ENCODE measurements at regions not wholly inside any gene's neighbourhood (a gene's known extent, or its start where the extent isn't known, plus 50 kb on each side); places are given as distances from the start of the nearest gene placed in this dataset.
"Not testable (repeated sequence)": the region's sequence is repeated elsewhere in the genome, so short reads cannot be mapped to it uniquely, and the experiment has no call there.

DNA sequence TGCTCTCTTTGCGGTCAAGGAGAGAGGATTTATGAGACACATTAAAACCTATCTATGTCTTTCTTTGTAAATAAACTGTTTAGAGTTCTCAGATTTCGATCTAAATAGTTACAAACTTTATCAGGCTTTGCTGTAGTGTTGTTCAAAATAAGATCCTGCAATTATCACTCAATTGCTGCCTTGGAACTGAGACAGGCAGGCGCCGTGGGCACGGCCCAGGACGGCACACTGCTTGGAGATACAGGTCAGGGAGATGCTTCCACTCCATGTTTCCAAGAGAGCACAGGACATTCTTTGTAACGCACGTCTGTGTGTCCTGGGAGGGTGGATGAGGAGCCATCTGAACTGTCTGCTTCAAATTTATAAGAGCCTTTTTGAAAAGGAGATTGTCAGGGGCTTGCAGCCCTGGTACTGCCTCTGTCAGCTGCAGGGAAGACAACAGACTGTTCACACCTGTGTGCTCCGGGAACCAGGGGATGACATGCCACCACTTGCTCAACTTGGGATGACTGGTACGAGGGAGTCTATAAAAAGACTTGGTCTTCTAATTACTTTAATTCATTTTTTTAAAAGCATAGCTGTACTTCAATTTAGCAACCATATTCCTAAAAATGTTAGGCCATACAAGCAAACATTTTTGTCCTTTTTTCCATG is 472.9 kb upstream of the RUNX1 start:
- no peak for DNase-seq (ENCODE audit: low spot score)

GRCh38 chr21:35521293-35521692 is 472.2 kb upstream of the RUNX1 start:
- no peak for DNase-seq (ENCODE audit: low spot score)

- DNase-seq (ENCODE audit: low spot score), result no peak
Measured at GRCh38 chr21:35520856-35521255, 471.8 kb upstream of the RUNX1 start.

DNA sequence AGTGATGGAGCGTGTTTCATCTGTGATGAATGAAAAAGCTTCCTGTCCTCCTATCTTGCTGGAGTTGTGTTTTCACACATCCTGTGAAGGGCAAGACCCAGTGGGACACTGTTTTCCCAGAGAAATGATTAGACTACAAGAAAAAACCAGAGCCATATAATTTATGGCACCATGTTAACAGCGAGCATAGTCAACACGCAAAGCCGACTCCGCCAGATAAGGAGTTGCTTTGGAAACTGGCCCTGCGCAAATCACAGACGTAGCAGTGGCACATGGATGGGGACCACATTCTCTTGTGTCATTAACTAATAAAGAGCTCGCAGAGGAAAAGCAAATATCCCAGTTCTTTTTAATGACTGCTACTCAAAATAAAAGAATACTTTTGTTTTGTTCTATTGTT is 471.2 kb upstream of the RUNX1 start:
- DNase-seq (ENCODE audit: low spot score), result no peak

DNA sequence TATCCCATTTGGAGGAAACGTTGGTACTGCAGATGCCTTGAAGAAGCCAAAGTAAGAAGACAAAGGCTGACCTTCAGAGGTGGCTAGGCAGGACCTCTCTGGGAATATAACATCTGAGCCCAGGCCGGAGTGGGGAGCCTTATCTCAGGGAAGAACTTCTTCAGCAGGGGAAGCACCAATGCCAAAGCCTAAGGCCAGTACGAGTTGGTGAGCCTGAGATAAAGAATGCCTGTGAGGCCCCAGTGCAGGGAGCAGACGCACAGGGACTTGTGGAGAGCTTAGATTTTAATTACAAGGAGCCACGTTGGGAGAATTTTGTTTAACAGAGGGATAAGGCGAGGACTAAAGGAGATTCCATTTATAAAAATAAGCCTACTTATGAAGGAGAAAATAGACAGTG is 468.8 kb upstream of the RUNX1 start:
- no peak for DNase-seq (ENCODE audit: low spot score)

DNA sequence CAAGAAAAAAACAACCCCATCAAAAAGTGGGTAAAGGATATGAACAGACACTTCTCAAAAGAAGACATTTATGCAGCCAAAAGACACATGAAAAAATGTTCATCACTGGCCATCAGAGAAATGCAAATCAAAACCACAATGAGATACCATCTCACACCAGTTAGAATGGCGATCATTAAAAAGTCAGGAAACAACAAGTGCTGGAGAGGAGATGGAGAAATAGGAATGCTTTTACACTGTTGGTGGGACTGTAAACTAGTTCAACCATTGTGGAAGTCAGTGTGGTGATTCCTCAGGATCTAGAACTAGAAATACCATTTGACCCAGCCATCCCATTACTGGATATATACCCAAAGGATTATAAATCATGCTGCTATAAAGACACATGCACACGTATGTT is 467.2 kb upstream of the RUNX1 start:
- not testable (repeated sequence) for DNase-seq (ENCODE audit: low spot score)

DNA sequence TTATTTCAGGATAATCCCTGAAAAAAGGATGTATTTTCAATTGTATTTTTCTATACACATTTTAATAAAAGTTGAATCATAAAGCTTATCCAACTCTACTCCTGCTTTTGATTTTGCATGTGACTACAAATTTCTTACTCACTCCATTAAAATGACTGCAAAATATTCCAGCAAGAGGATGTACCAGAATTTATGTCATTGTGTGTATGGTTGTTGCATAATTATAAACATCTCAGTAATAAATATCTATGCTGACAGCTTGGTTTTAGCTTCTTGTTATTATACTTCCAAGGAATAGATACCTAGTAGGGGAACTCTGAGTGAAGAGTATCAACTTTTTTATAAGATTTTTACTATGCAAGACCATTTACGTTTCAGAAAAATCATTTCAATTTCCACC is 463.2 kb upstream of the RUNX1 start:
- DNase-seq (ENCODE audit: low spot score), result no peak

DNA sequence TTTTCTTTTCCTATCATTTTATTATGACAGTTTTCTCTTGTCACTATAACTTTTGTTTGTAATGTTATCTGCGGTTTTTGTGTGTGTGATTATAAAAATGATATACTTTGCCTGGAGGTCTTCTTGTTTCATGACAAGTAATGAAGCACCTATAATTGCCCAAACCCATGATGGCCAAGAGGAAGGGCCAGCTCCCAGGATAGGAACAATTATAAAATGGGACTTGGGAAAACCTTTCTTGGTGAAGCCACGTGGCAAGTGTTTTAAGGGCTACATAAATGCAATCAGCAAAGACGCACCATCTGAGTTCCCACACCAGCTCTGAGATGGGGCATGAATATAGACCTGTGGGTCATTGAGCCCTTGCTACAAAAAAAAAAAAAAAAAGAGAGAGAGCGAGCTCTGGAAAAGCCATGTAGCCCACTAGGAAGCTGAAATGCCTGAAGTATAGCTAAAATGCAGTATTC is 462.6 kb upstream of the RUNX1 start:
- DNase-seq (ENCODE audit: low spot score), result no peak

GRCh38 chr21:35510957-35511695 is 462.0 kb upstream of the RUNX1 start:
- no peak for DNase-seq (ENCODE audit: low spot score)

GRCh38 chr21:35510294-35510693 is 461.2 kb upstream of the RUNX1 start:
- DNase-seq (ENCODE audit: low spot score), result no peak

DNA sequence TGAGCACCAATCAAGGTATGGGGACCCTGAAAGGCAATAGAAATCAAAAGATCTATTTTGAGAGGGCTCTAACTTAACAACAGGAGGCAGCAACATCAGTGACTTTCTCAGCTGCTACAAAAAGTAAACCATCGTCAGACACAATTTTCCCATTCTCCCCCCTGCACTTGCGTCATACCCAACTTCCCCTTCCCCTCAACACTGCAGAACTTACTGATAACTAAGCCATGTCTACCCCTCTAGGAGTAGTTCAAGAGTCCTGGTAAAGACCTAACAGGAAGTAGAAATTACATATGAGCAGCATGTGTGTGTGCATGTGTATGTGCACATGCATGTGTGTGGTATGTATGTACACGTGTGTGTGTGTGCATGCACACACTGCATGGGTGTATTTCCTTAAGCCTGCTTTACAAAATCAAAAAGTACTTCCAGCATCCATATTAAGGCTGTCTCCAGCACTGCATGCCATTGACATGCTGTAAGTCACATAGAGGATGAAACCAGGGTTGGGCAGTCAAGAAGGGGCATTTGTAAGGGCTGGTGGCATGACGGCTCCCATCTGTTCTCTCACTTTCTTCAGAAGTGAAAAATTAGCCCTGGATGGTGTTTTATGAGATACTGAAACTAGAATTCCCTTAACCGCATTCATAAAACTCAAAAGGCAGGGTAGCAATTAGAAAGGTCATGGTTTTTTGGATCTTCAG is 460.1 kb upstream of the RUNX1 start:
- no peak for DNase-seq (ENCODE audit: low spot score)

- DNase-seq (ENCODE audit: low spot score), result peak; percentile 20
Measured at GRCh38 chr21:35508139-35508888, 459.2 kb upstream of the RUNX1 start.

DNA sequence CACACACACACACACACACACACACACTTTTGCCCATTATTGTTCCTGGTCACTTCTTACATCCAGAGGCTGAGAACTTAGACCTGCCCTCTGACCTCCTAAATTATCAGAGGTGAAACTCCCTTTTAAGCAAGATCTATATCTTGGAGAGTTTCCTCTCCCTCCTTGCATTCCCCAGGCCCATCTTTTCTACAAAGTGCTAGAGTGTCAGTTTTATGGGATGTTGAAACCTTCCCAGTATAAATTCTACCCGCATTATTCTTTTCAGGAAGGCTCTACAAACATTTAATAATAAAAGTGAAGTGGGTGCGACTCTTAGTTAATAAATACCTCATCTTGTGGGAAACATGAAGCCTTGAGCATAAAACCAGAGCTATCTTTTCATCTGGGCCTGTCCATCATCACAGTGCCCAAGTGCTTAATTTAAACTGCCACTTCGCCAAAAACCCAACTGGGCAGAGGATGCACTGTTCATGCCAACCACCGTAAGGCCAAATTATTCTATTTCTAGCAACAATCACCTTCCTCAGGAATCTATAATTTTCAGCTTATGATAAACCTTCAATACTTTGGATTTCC is 458.2 kb upstream of the RUNX1 start:
- DNase-seq (ENCODE audit: low spot score), result no peak

DNA sequence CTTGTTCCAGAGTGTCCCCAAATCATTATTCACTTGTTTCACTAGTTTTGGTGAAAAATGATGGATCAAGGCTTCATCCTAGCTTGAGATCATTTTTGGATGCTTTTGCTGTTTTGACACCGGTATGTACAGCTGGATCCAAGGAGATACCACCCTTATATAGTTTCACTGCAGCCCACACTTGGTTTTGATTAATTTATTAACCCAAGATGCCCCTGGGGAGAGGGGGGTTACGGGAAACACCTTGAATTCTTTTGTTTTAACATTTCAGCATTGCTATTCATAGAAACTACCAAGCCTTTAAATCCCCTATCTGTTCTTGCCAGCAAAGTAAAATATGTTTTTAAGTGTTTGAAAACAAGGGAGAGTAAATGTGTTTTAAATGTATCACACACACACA is 457.7 kb upstream of the RUNX1 start:
- DNase-seq (ENCODE audit: low spot score), result no peak

DNA sequence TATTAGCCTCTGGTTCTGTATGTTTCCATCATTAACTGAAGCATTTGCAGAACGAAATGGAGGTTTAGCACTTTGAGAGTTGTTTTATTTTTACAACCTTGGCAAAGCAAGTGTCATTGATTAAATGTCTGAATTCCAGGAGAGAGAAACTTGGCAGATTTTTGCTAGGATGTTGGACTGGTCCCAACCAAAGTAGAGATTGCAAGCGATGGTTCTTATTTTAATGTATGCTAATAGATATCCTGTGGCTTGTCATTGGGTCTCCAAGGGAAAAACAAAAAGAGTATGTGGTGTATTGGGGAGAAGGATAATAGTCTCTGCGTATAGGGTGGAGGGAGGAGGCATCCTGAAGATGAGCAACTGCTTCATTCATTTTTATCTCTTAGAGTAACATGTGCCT is 457.2 kb upstream of the RUNX1 start:
- no peak for DNase-seq (ENCODE audit: low spot score)

GRCh38 chr21:35504951-35505466 is 455.9 kb upstream of the RUNX1 start:
- DNase-seq (ENCODE audit: low spot score), result no peak

DNA sequence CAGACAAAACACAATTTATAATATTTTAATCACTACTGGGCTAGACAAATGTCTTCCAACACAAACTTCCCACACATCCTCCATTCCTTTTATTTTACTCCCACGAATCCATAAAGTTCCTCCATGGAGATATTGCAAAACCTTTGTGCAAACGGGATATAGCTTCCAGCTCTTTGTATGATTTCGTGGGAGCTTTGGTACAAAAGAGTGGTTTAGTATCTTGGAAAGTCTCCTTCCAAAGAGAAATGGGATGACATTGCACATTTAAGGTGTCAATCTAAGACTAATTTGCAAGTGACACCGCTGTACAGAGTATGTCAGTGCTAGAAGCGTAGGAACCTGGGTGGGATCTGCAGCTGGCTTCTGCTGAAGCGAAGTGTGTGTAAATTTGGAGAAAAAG is 455.2 kb upstream of the RUNX1 start:
- no peak for DNase-seq (ENCODE audit: low spot score)

GRCh38 chr21:35503671-35504070 is 454.6 kb upstream of the RUNX1 start:
- DNase-seq (ENCODE audit: low spot score), result no peak

DNA sequence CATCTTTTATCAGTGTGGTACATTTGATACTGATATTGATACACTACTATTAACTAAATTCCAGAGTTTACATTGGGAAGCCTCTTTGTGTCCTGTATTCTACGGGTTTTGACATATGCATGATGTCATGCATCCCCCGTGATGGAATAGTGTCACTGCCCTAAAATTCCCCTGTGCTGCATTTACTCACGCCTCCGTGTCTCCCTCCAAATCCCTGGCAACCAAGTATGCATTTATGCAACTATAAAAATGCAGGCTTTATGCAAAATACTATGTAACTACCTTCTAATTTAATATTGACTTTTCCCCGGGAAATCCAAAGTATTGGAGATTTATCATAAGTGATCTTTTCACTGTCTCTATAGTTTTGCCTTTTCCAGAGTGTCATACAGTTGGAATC is 453.7 kb upstream of the RUNX1 start:
- no peak for DNase-seq (ENCODE audit: low spot score)

GRCh38 chr21:35497522-35497921 is 448.4 kb upstream of the RUNX1 start:
- not testable (repeated sequence) for DNase-seq (ENCODE audit: low spot score)

DNA sequence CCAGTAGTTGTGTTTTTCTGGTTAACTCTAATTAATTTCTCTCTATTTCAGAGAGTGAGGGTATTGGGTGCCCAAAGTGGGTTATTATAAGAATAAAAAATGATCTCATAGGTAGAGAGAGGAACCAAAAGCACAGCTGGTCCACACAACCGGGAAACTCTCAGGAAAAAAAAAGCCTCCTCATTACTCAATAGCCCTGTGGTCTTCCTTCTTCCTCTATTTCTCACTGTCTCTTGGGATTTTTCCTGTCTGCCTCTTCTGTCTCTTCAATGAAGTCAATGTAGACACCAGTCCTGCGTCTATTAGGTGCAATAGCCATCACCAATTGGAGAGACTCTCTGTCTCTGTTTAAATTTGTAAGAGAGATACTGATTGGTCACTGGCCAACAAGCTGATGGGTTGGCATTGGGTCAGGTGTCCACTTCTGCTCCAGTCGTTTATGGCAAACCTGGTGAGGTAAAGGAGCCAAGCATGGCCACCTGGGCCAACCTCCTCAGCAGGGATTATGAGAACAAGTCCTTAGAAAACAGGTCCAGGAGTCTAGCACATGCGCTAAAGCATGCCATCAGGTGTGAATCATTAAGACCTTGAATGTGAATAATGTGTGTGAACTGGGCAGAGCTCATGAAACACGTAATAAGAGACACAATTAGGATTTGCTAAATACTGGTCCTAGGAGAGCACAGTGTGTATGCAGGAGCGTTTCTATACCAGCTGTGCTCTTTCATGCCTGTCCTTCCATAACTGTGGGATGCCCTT is 443.0 kb upstream of the RUNX1 start:
- no peak for DNase-seq (ENCODE audit: low spot score)

Measured in kidney tubule cell (primary cell).